ENCODE measurements at regions not wholly inside any gene's neighbourhood (a gene's known extent, or its start where the extent isn't known, plus 50 kb on each side); places are given as distances from the start of the nearest gene placed in this dataset.

- no peaks in the 10 kb centered on the region for H3K4me1 ChIP-seq (ENCODE audit: low read depth)
- intact Hi-C loops (cut with DNase I, micrococcal nuclease), result no loop called here
- H3K4me3 ChIP-seq, result no peak overlapping the region
- no peak for TF ChIP-seq CTCF (IDR thresholded peaks at IDR 0.05)
- DNase-seq (no peak), ATAC-seq (no peak)
- H3K9me3 ChIP-seq, result no peaks in the 10 kb centered on the region
- no peaks in the 10 kb centered on the region for H3K36me3 ChIP-seq (ENCODE audit: low read depth)
These were observed 219.2 kb upstream of the PPP2R2D start for GRCh38 chr10:131681656-131682055.

DNA sequence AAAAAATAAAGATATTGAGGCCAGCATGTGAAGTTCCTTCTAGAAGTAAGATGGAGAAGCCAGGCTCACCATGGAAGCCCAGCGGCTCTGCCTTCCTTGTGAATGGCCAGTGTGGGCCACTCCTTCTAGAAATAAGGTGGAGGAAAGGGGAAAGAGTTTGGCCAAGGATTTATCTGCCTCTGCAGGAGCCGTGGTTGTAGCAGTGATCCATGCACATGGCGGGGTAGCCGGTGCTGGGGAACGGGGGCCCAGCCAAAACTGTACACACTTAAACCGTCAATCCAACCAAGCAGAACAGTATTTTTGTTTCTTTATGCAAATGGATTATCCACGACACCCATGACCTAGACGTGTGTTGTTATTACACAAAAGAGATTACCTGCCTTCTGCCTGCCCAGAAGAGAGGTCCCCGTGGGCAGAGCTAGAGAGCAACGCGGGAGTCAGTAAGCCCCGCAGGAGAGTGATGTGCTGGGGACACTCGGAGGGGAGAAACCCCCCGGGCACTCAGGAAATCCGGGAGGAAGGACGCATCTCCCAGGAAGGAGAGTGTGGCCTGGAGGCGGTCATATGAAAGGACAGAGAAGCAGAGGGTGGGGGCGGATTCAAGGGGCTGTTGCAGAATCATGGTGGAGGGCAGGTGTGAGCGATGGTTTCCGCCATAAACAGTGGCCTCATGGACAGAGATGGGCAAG is 218.4 kb upstream of the PPP2R2D start:
- no peaks in the 10 kb centered on the region for H3K36me3 ChIP-seq (ENCODE audit: low read depth)
- no peaks in the 10 kb centered on the region for H3K9me3 ChIP-seq
- ATAC-seq, result no peak
- no peak for TF ChIP-seq CTCF (IDR thresholded peaks at IDR 0.05)
- intact Hi-C loops (cut with DNase I, micrococcal nuclease), result no loop called here
- no peak overlapping the region for H3K4me3 ChIP-seq
- H3K4me1 ChIP-seq (ENCODE audit: low read depth), result no peaks in the 10 kb centered on the region
- DNase-seq, result no peak

- Histone ChIP-seq H3K4me3 (no peak overlapping the region), H3K4me1 (ENCODE audit: low read depth) (no peaks in the 10 kb centered on the region), H3K9me3 (no peaks in the 10 kb centered on the region), H3K36me3 (ENCODE audit: low read depth) (no peaks in the 10 kb centered on the region)
- no peak for DNase-seq
- no peak for TF ChIP-seq CTCF (IDR thresholded peaks at IDR 0.05)
- no peak for ATAC-seq
- intact Hi-C loops (cut with DNase I, micrococcal nuclease), result no loop called here
These were observed 217.4 kb upstream of the PPP2R2D start for GRCh38 chr10:131683281-131683861.

- DNase-seq, result no peak
- intact Hi-C loops (cut with DNase I, micrococcal nuclease), result no loop called here
- Histone ChIP-seq H3K4me3 (no peak overlapping the region), H3K4me1 (ENCODE audit: low read depth) (no peaks in the 10 kb centered on the region), H3K9me3 (no peaks in the 10 kb centered on the region), H3K36me3 (ENCODE audit: low read depth) (no peaks in the 10 kb centered on the region)
- no peak for TF ChIP-seq CTCF (IDR thresholded peaks at IDR 0.05)
- no peak for ATAC-seq
These were observed 216.9 kb upstream of the PPP2R2D start for GRCh38 chr10:131683941-131684340.

GRCh38 chr10:131685007-131685406 is 215.8 kb upstream of the PPP2R2D start:
- Histone ChIP-seq H3K4me3 (no peak overlapping the region), H3K36me3 (ENCODE audit: low read depth) (no peaks in the 10 kb centered on the region), H3K4me1 (ENCODE audit: low read depth) (no peaks in the 10 kb centered on the region), H3K9me3 (no peaks in the 10 kb centered on the region)
- intact Hi-C loops (cut with DNase I, micrococcal nuclease), result no loop called here
- no peak for DNase-seq
- TF ChIP-seq CTCF (IDR thresholded peaks at IDR 0.05), result no peak
- ATAC-seq, result no peak

Data from mucosa of descending colon (tissue), 3 donors.